ENCODE measurements at regions not wholly inside any gene's neighbourhood (a gene's known extent, or its start where the extent isn't known, plus 50 kb on each side); places are given as distances from the start of the nearest gene placed in this dataset.

GRCh38 chr17:52686140-52686539 lies 527.6 kb upstream of the CA10 start:
- TF ChIP-seq CTCF (IDR thresholded peaks at IDR 0.05; ENCODE audit: extremely low read depth in 1 of 2, insufficient read depth in 1 of 2, low read depth in 1 of 2, low read length in 2 of 2) (no peak), POLR2A (IDR thresholded peaks at IDR 0.05; ENCODE audit: low read depth, low read length) (no peak), MAX (IDR thresholded peaks at IDR 0.05; ENCODE audit: insufficient read depth, insufficient read length) (no peak), EZH2 (IDR thresholded peaks at IDR 0.05; ENCODE audit: borderline replicate concordance, low read depth, low read length, severe bottlenecking) (no peak), POLR2AphosphoS5 (IDR thresholded peaks at IDR 0.05; ENCODE audit: insufficient read depth, low read depth, low read length) (no peak), JUN (IDR thresholded peaks at IDR 0.05; ENCODE audit: borderline replicate concordance, insufficient read depth, insufficient read length, low read depth) (no peak), GATA2 (IDR thresholded peaks at IDR 0.05; ENCODE audit: insufficient read depth, insufficient read length, low read depth, low read length) (no peak)
